DND-41 (cell line): ENCODE measurements at regions not wholly inside any gene's neighbourhood (a gene's known extent, or its start where the extent isn't known, plus 50 kb on each side); places are given as distances from the start of the nearest gene placed in this dataset.

Experiments used
- CTCF ChIP-seq: IDR thresholded peaks from 2 replicates; pipeline ENCODE4 v1.5.1; 2012; ENCODE audit warnings: borderline replicate concordance, low read length, moderate library complexity, mild to moderate bottlenecking; ENCODE audit not compliant: poor library complexity, severe bottlenecking; ENCODE audit errors: extremely low read depth
- EZH2 ChIP-seq: IDR thresholded peaks from 3 replicates; pipeline ENCODE4 v1.6.1; 2012; ENCODE audit warnings: borderline replicate concordance, low read depth, mild to moderate bottlenecking, moderate library complexity, low read length, inconsistent platforms; ENCODE audit not compliant: severe bottlenecking

GRCh38 chr19:24004166-24004565 is 82.8 kb upstream of the ZNF254 start:
- TF ChIP-seq CTCF: no peak
- TF ChIP-seq EZH2: no peak
